ENCODE measurements at regions not wholly inside any gene's neighbourhood (a gene's known extent, or its start where the extent isn't known, plus 50 kb on each side); places are given as distances from the start of the nearest gene placed in this dataset.
"Not testable (repeated sequence)": the region's sequence is repeated elsewhere in the genome, so short reads cannot be mapped to it uniquely, and the experiment has no call there.

- POLR2A ChIA-PET; DNase-seq (ENCODE audit: low read depth, low spot score); H3K27me3 ChIP-seq (ENCODE audit: control insufficient read depth, insufficient read depth, low read length); H3K27ac ChIP-seq (ENCODE audit: low read depth, low read length); CTCF ChIA-PET; H3K9me3 ChIP-seq (ENCODE audit: control insufficient read depth, insufficient read depth, low read length); H3K4me3 ChIP-seq (ENCODE audit: low read depth, low read length): not testable (repeated sequence)
Observed at GRCh38 chr15:20144333-20145036, 397.1 kb downstream of the GOLGA6L6 start.

- DNase-seq (ENCODE audit: low read depth, low spot score); CTCF ChIA-PET; H3K4me3 ChIP-seq (ENCODE audit: low read depth, low read length); POLR2A ChIA-PET; H3K9me3 ChIP-seq (ENCODE audit: control insufficient read depth, insufficient read depth, low read length); H3K27me3 ChIP-seq (ENCODE audit: control insufficient read depth, insufficient read depth, low read length); H3K27ac ChIP-seq (ENCODE audit: low read depth, low read length): not testable (repeated sequence)
Observed at GRCh38 chr15:20142906-20143305, 398.7 kb downstream of the GOLGA6L6 start.

- POLR2A ChIA-PET = not testable (repeated sequence)
Observed at GRCh38 chr15:20142410-20142809, 399.2 kb downstream of the GOLGA6L6 start.

GRCh38 chr15:20124668-20125067 lies 416.9 kb downstream of the GOLGA6L6 start:
- CTCF ChIA-PET; H3K27ac ChIP-seq (ENCODE audit: low read depth, low read length); POLR2A ChIA-PET; H3K4me3 ChIP-seq (ENCODE audit: low read depth, low read length); H3K9me3 ChIP-seq (ENCODE audit: control insufficient read depth, insufficient read depth, low read length); DNase-seq (ENCODE audit: low read depth, low spot score); H3K27me3 ChIP-seq (ENCODE audit: control insufficient read depth, insufficient read depth, low read length): not testable (repeated sequence)

More at GRCh38 chr15:20142410-20142809, 399.2 kb downstream of the GOLGA6L6 start:
- H3K9me3 ChIP-seq (ENCODE audit: control insufficient read depth, insufficient read depth, low read length); CTCF ChIA-PET; H3K27ac ChIP-seq (ENCODE audit: low read depth, low read length); DNase-seq (ENCODE audit: low read depth, low spot score); H3K4me3 ChIP-seq (ENCODE audit: low read depth, low read length); H3K27me3 ChIP-seq (ENCODE audit: control insufficient read depth, insufficient read depth, low read length): not testable (repeated sequence)

- H3K27me3 ChIP-seq (ENCODE audit: control insufficient read depth, insufficient read depth, low read length) = no peaks in the 10 kb centered on the region
- peaks cover 28% of the 10 kb centered on the region for H3K9me3 ChIP-seq (ENCODE audit: control insufficient read depth, insufficient read depth, low read length)
- ChIA-PET CTCF (no interaction called here), POLR2A (no interaction called here)
- DNase-seq (ENCODE audit: low read depth, low spot score) = no peak
- no peak for TF ChIP-seq CTCF (IDR thresholded peaks at IDR 0.05; ENCODE audit: low read depth, low read length)
- no peak overlapping the region for H3K4me3 ChIP-seq (ENCODE audit: low read depth, low read length)
- H3K27ac ChIP-seq (ENCODE audit: low read depth, low read length) = no peak overlapping the region
Observed at GRCh38 chr15:20106026-20106425, 435.6 kb downstream of the GOLGA6L6 start.

- CTCF ChIA-PET; DNase-seq (ENCODE audit: low read depth, low spot score); H3K4me3 ChIP-seq (ENCODE audit: low read depth, low read length); H3K27ac ChIP-seq (ENCODE audit: low read depth, low read length); POLR2A ChIA-PET; H3K27me3 ChIP-seq (ENCODE audit: control insufficient read depth, insufficient read depth, low read length): not testable (repeated sequence)
- H3K9me3 ChIP-seq (ENCODE audit: control insufficient read depth, insufficient read depth, low read length) = peaks cover 28% of the 10 kb centered on the region
Observed at GRCh38 chr15:20105011-20105990, 436.3 kb downstream of the GOLGA6L6 start.

- POLR2A ChIA-PET = not testable (repeated sequence)
Observed at GRCh38 chr15:20104551-20104950, 437.0 kb downstream of the GOLGA6L6 start.

GRCh38 chr15:20102862-20103261 lies 438.7 kb downstream of the GOLGA6L6 start:
- H3K4me3 ChIP-seq (ENCODE audit: low read depth, low read length); CTCF ChIA-PET; H3K27me3 ChIP-seq (ENCODE audit: control insufficient read depth, insufficient read depth, low read length); POLR2A ChIA-PET; DNase-seq (ENCODE audit: low read depth, low spot score); H3K27ac ChIP-seq (ENCODE audit: low read depth, low read length): not testable (repeated sequence)
- peaks cover 28% of the 10 kb centered on the region for H3K9me3 ChIP-seq (ENCODE audit: control insufficient read depth, insufficient read depth, low read length)

More at GRCh38 chr15:20104551-20104950, 437.0 kb downstream of the GOLGA6L6 start:
- DNase-seq (ENCODE audit: low read depth, low spot score); H3K27me3 ChIP-seq (ENCODE audit: control insufficient read depth, insufficient read depth, low read length); CTCF ChIA-PET; H3K4me3 ChIP-seq (ENCODE audit: low read depth, low read length); H3K27ac ChIP-seq (ENCODE audit: low read depth, low read length): not testable (repeated sequence)
- H3K9me3 ChIP-seq (ENCODE audit: control insufficient read depth, insufficient read depth, low read length) = peaks cover 28% of the 10 kb centered on the region

- POLR2A ChIA-PET; H3K4me3 ChIP-seq (ENCODE audit: low read depth, low read length); DNase-seq (ENCODE audit: low read depth, low spot score); H3K27ac ChIP-seq (ENCODE audit: low read depth, low read length); H3K27me3 ChIP-seq (ENCODE audit: control insufficient read depth, insufficient read depth, low read length); CTCF ChIA-PET: not testable (repeated sequence)
- H3K9me3 ChIP-seq (ENCODE audit: control insufficient read depth, insufficient read depth, low read length) = peaks cover 28% of the 10 kb centered on the region
Observed at GRCh38 chr15:20102209-20102608, 439.4 kb downstream of the GOLGA6L6 start.

- CTCF ChIA-PET; H3K27ac ChIP-seq (ENCODE audit: low read depth, low read length); DNase-seq (ENCODE audit: low read depth, low spot score); H3K4me3 ChIP-seq (ENCODE audit: low read depth, low read length); POLR2A ChIA-PET; H3K27me3 ChIP-seq (ENCODE audit: control insufficient read depth, insufficient read depth, low read length): not testable (repeated sequence)
- H3K9me3 ChIP-seq (ENCODE audit: control insufficient read depth, insufficient read depth, low read length) = peaks cover 28% of the 10 kb centered on the region
Observed at GRCh38 chr15:20101281-20101680, 440.3 kb downstream of the GOLGA6L6 start.

All from AG04450 (cell line).